ENCODE measurements at regions not wholly inside any gene's neighbourhood (a gene's known extent, or its start where the extent isn't known, plus 50 kb on each side); places are given as distances from the start of the nearest gene placed in this dataset.

DNA sequence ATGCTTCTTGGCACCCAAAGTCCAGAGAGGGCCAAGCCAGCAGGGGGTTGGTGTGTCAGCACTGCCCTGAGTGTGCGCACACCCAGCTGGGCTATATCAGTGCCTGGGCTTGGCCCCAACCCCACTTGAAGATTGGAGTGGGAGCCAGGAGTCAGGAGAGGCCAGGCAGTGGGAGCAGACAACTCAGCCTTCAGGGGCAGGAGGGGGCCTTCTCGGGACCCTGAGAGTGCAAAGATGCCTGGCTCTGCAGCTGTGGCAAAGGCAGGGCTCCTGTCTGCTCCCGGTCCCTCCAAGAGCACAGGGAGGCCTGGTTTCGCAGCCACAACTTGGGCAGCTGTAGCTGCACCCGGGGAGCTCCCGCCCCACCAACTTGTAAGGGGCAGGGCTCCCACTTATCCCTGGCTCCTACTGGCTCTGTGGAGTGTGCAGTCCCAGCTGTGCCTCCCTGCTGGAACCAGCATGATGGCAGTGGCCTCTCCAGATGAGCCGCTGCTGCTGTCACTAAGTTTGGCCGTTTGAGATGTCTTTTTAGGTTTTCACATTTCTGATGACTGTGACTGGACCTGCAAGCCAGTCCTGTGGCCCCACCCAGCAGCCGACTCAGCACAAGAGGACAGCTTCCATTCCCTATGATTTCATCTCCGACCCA is 148.8 kb upstream of the HS6ST1 start:
- TF ChIP-seq, protein P1, sequence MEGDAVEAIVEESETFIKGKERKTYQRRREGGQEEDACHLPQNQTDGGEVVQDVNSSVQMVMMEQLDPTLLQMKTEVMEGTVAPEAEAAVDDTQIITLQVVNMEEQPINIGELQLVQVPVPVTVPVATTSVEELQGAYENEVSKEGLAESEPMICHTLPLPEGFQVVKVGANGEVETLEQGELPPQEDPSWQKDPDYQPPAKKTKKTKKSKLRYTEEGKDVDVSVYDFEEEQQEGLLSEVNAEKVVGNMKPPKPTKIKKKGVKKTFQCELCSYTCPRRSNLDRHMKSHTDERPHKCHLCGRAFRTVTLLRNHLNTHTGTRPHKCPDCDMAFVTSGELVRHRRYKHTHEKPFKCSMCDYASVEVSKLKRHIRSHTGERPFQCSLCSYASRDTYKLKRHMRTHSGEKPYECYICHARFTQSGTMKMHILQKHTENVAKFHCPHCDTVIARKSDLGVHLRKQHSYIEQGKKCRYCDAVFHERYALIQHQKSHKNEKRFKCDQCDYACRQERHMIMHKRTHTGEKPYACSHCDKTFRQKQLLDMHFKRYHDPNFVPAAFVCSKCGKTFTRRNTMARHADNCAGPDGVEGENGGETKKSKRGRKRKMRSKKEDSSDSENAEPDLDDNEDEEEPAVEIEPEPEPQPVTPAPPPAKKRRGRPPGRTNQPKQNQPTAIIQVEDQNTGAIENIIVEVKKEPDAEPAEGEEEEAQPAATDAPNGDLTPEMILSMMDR (IDR thresholded peaks at IDR 0.05; ENCODE audit: low read depth, low read length), result no peak
- TF ChIP-seq EZH2phosphoT487 (IDR thresholded peaks at IDR 0.05; ENCODE audit: low read depth), result no peak
